GM23248 (cell line): ENCODE measurements at regions not wholly inside any gene's neighbourhood (a gene's known extent, or its start where the extent isn't known, plus 50 kb on each side); places are given as distances from the start of the nearest gene placed in this dataset.

Experiments used
- DNase-seq: peaks from one replicate; pipeline ENCODE4 v3.0.0-alpha.2; 2015
- H2AFZ ChIP-seq: fragments of 200-600 bp; sonication (generic); 2 replicates; pipeline ENCODE4 v1.6.1; 2016; ENCODE audit warnings: antibody characterized with exemption
- H3F3A ChIP-seq: fragments of 200-600 bp; sonication (generic); 2 replicates; pipeline ENCODE4 v1.6.1; 2016; ENCODE audit warnings: mild to moderate bottlenecking, antibody characterized with exemption, mixed run types; ENCODE audit not compliant: insufficient read depth
- H3K27ac ChIP-seq: fragments of 200-600 bp; sonication (generic); 2 replicates; pipeline ENCODE4 v1.5.1; 2016; ENCODE audit warnings: mild to moderate bottlenecking
- H3K27me3 ChIP-seq: fragments of 200-600 bp; sonication (generic); replicated peaks from 2 replicates; pipeline ENCODE4 v1.6.1; 2016; ENCODE audit warnings: mild to moderate bottlenecking; ENCODE audit not compliant: insufficient read depth
- H3K36me3 ChIP-seq: fragments of 200-600 bp; sonication (generic); 2 replicates; pipeline ENCODE4 v1.6.1; 2016; ENCODE audit warnings: low read depth, mild to moderate bottlenecking
- H3K4me1 ChIP-seq: fragments of 200-600 bp; sonication (generic); 2 replicates; pipeline ENCODE4 v1.6.1; 2016; ENCODE audit warnings: mild to moderate bottlenecking; ENCODE audit not compliant: insufficient read depth
- H3K4me2 ChIP-seq: fragments of 200-600 bp; sonication (generic); one replicate; pipeline ENCODE4 v1.6.1; 2016; ENCODE audit warnings: mild to moderate bottlenecking; ENCODE audit not compliant: unreplicated experiment
- H3K4me3 ChIP-seq: fragments of 200-600 bp; sonication (generic); 2 replicates; pipeline ENCODE4 v1.5.1; 2016; ENCODE audit warnings: mild to moderate bottlenecking
- H3K79me2 ChIP-seq: fragments of 200-600 bp; sonication (generic); 2 replicates; pipeline ENCODE4 v1.6.1; 2016; ENCODE audit warnings: mild to moderate bottlenecking; ENCODE audit not compliant: insufficient read depth
- H3K9ac ChIP-seq: fragments of 200-600 bp; sonication (generic); 2 replicates; pipeline ENCODE4 v1.6.1; 2016; ENCODE audit warnings: mild to moderate bottlenecking
- H3K9me2 ChIP-seq: fragments of 200-600 bp; sonication (generic); 2 replicates; pipeline ENCODE4 v1.6.1; 2016; ENCODE audit warnings: mixed run types, mild to moderate bottlenecking, moderate library complexity; ENCODE audit not compliant: insufficient read depth
- H3K9me3 ChIP-seq: fragments of 200-600 bp; sonication (generic); one replicate; pipeline ENCODE4 v1.6.1; 2017; ENCODE audit warnings: low read depth
- H4K20me1 ChIP-seq: fragments of 200-600 bp; sonication (generic); 2 replicates; pipeline ENCODE4 v1.6.0; 2016; ENCODE audit not compliant: insufficient read depth
- EZH2 ChIP-seq: fragments of 200-600 bp; sonication (generic); IDR thresholded peaks from 2 replicates; pipeline ENCODE4 v1.6.1; 2018; ENCODE audit warnings: antibody characterized with exemption, mild to moderate bottlenecking; ENCODE audit not compliant: insufficient read depth, poor library complexity, severe bottlenecking
- EZH2phosphoT487 ChIP-seq: fragments of 200-600 bp; sonication (generic); IDR thresholded peaks from 2 replicates; pipeline ENCODE4 v1.6.1; 2018; ENCODE audit warnings: antibody characterized with exemption, moderate library complexity, mild to moderate bottlenecking, low read depth; ENCODE audit not compliant: insufficient read depth
- WGBS, 2 experiments: methylation state at CpG; one replicate each; pipeline ENCODE4 v1.1.6; 2015 to 2017; ENCODE audit warnings: low lambda C conversion rate in 2 of 2, low coverage in 1 of 2; ENCODE audit errors: missing lambda C conversion rate in 2 of 2; 5-methylcytosine and 5-hydroxymethylcytosine counted together
- in situ Hi-C: fragments of 300-500 bp; cut with MboI; formaldehyde crosslinking; loops from 2 replicates; pipeline ENCODE4 v1.15.0; 2020

GRCh38 chrX:22559506-22559905, 286.8 kb downstream of the CBLL2 start:
- Histone ChIP-seq H3K4me1 (no peaks in the 10 kb centered on the region), H3K9me3 (no peaks in the 10 kb centered on the region), H3K27ac (no peak overlapping the region), H2AFZ (no peak overlapping the region), H3K36me3 (no peaks in the 10 kb centered on the region), H4K20me1 (no peaks in the 10 kb centered on the region), H3K79me2 (no peaks in the 10 kb centered on the region), H3K4me2 (no peak overlapping the region), H3K9ac (no peak overlapping the region), H3F3A (no peaks in the 10 kb centered on the region), H3K4me3 (no peak overlapping the region), H3K9me2 (no peaks in the 10 kb centered on the region), H3K27me3 (no peaks in the 10 kb centered on the region)
- in situ Hi-C loops = no loop called here
- TF ChIP-seq EZH2 (no peak), EZH2phosphoT487 (no peak)
- no peak for DNase-seq
- 53 to 54% methylated on average over 4 of the region's 4 CpGs for WGBS, 2 experiments

- Histone ChIP-seq H3K27ac (peak overlapping the region; percentile 96), H3K9me2 (no peaks in the 10 kb centered on the region), H3K27me3 (no peaks in the 10 kb centered on the region), H3K36me3 (no peaks in the 10 kb centered on the region), H3K9ac (peak overlapping the region; percentile 31; the same call in 1 of the 2 replicates), H3F3A (peaks cover 16% of the 10 kb centered on the region; the same call in 1 of the 2 replicates), H3K79me2 (no peaks in the 10 kb centered on the region), H3K4me2 (peak overlapping the region; percentile 12), H2AFZ (no peak overlapping the region), H3K4me3 (no peak overlapping the region), H4K20me1 (no peaks in the 10 kb centered on the region), H3K4me1 (peaks cover 33% of the 10 kb centered on the region), H3K9me3 (no peaks in the 10 kb centered on the region)
- in situ Hi-C loops = no loop called here
- DNase-seq = peak; percentile 76
- 0% methylated on average over 1 of the region's 1 CpG for WGBS, 2 experiments
- TF ChIP-seq EZH2phosphoT487 (no peak), EZH2 (no peak)
Measured at GRCh38 chrX:22575161-22575845, 302.6 kb downstream of the CBLL2 start.

GRCh38 chrX:22577181-22577580, 304.5 kb downstream of the CBLL2 start:
- TF ChIP-seq EZH2 (no peak), EZH2phosphoT487 (no peak)
- peak overlapping the region; percentile 66 for H2AFZ ChIP-seq
- peak overlapping the region; percentile 50 for H3K4me2 ChIP-seq
- H3K79me2 ChIP-seq = no peaks in the 10 kb centered on the region
- H3K4me1 ChIP-seq = peaks cover 33% of the 10 kb centered on the region
- no peaks in the 10 kb centered on the region for H3K9me3 ChIP-seq
- H3K27ac ChIP-seq = peak overlapping the region; percentile 96
- H3K4me3 ChIP-seq = 0 out of 2 replicates have a peak overlapping the region, but pooled peaks have one; percentile 9
- H3K9me2 ChIP-seq = no peaks in the 10 kb centered on the region
- H3K27me3 ChIP-seq = no peaks in the 10 kb centered on the region
- no peaks in the 10 kb centered on the region for H3K36me3 ChIP-seq
- in situ Hi-C loops = no loop called here
- peaks cover 16% of the 10 kb centered on the region; the same call in 1 of the 2 replicates for H3F3A ChIP-seq
- WGBS, 2 experiments = 7 to 12% methylated on average over 3 of the region's 3 CpGs
- H3K9ac ChIP-seq = peak overlapping the region; percentile 55
- DNase-seq = peak; percentile 84
- H4K20me1 ChIP-seq = no peaks in the 10 kb centered on the region

GRCh38 chrX:22585831-22586230, 313.1 kb downstream of the CBLL2 start:
- Histone ChIP-seq H3K4me2 (no peak overlapping the region), H3K4me1 (no peaks in the 10 kb centered on the region), H3K9me3 (no peaks in the 10 kb centered on the region), H2AFZ (no peak overlapping the region), H3K9me2 (no peaks in the 10 kb centered on the region), H3K9ac (no peak overlapping the region), H3F3A (no peaks in the 10 kb centered on the region), H4K20me1 (no peaks in the 10 kb centered on the region), H3K27ac (no peak overlapping the region), H3K36me3 (no peaks in the 10 kb centered on the region), H3K4me3 (no peak overlapping the region), H3K27me3 (no peaks in the 10 kb centered on the region), H3K79me2 (no peaks in the 10 kb centered on the region)
- WGBS, 2 experiments = 90 to 93% methylated on average over 1 of the region's 1 CpG
- DNase-seq = no peak
- in situ Hi-C loops = no loop called here
- TF ChIP-seq EZH2 (no peak), EZH2phosphoT487 (no peak)
